Fibroblast of the conjunctiva (primary cell): ENCODE measurements at regions not wholly inside any gene's neighbourhood (a gene's known extent, or its start where the extent isn't known, plus 50 kb on each side); places are given as distances from the start of the nearest gene placed in this dataset.

Source experiments
- DNase-seq: peaks from one replicate; pipeline ENCODE4 v3.0.0-alpha.2; 2010; ENCODE audit warnings: low read depth

- no peak for DNase-seq
Observed at GRCh38 chr20:22504829-22505377, 79.5 kb downstream of the FOXA2 start.

GRCh38 chr20:22503577-22503976 lies 80.8 kb downstream of the FOXA2 start:
- DNase-seq = no peak

DNA sequence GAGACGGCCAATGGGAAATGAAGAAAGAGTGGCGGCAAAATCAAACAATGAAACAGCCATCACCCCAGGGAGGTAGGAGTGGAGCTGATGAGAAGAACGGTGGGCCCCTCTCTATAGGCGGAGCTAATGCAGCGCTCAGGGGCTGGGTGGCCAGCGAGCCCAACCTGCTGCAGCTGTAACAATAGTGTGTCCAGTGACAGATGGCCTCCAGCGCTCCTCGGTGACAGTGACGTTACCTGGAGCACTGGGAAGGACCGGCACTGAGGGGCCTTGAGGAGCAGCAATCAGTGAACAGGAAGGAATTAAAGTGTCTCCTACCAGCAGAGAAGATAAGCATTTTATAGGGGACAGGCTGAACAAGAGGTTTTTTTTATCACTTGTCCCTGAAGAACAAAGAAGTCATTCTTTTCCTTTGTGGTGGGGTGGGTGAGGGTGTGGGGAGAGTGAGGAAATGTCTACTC lies 81.6 kb downstream of the FOXA2 start:
- DNase-seq = no peak

- no peak for DNase-seq
Observed at GRCh38 chr20:22501566-22502344, 82.6 kb downstream of the FOXA2 start.

- DNase-seq = no peak
Observed at GRCh38 chr20:22501034-22501433, 83.3 kb downstream of the FOXA2 start.

- no peak for DNase-seq
Observed at GRCh38 chr20:22499515-22500166, 84.7 kb downstream of the FOXA2 start.

- DNase-seq = no peak
Observed at GRCh38 chr20:22496817-22497216, 87.6 kb downstream of the FOXA2 start.

DNA sequence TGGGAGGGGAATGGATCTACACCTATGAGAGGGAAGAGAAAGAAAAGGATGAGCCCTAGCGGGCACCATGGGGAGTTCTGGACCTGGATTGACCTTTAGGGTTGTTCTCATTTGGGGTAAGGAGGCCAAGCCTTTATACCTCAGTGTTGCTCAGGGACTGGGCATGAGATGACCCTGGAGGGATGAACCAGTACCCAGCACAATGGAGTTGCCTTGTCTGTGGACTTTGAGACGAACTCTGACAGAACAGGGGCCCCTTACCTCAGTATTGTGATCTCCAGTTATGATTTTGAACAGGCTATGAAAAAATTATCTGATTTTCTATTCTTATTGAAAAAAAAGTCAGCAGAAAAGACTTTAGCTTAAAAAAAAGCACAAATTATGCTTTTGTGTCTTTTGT lies 88.6 kb downstream of the FOXA2 start:
- DNase-seq = no peak

- DNase-seq = no peak
Observed at GRCh38 chr20:22495172-22495571, 89.2 kb downstream of the FOXA2 start.

- DNase-seq = no peak
Observed at GRCh38 chr20:22492497-22492896, 91.9 kb downstream of the FOXA2 start.

GRCh38 chr20:22491194-22491505 lies 93.2 kb downstream of the FOXA2 start:
- DNase-seq = no peak

- DNase-seq = no peak
Observed at GRCh38 chr20:22490287-22491193, 93.8 kb downstream of the FOXA2 start.

DNA sequence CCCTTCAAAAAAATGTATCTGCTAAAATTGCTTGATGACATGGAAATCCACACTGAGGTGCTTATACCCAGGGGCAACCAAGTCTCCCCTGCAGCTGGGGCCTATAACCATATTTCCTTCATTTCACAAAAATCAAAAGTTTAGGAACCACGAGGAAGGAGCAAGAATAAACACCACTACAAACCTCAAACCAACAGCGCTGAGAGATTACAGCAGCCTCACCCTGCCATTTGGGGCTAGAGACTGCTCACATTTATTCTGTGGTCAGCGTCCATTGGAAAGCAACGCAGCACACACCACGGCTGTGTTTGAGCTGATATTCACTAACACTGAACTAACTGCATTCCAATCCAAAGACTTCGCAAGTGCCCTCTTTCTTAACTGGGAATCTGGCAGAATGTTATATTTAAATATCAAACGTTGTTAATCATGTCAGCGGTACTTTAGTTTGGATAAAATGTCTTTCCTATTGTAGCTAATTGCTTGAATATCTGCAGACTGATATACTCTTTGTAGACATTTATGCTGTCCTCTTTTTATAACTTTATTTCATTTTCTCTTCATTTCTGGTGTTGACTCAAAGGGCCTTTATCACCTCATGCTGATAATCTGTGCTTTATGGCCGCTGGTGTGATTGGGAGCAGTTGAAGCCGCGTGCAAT lies 94.6 kb downstream of the FOXA2 start:
- no peak for DNase-seq

DNA sequence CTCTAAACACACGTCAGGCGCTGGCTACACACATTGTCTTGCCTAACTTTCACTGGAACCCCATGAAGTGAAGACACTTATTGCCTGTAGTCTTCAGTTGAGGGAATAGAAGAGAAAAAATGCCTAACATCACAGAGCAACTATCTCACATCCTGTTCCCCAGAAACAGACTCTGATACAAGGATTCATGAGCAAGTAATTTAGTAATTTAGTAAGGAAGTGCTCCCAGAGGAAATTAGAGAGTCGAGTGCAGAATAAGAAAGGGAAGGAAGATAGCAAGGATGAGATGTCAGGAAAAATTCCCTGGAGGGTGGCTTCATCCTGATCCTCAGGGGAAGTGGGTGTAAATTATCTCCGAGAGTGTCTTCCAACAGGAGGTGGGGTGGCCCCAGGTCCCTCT lies 104.0 kb downstream of the FOXA2 start:
- DNase-seq = no peak

DNA sequence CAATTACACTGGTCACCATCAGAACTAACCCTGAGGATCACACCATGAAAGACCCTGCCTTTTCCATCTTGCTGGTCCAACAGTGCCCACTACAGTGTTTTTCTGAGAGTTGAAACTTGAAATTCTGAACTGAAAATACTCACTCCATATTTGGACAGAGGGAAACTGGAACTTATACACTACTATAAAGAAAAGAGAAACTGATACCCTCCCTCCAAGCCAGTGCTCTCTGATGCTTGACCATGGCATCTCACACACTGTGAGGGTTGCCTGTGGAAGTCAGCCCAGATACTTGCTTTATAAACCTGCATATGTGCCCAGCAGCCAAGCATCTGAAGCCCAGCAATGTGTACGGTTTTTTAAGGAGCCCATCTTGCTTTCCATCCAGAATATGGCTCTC lies 108.7 kb downstream of the FOXA2 start:
- DNase-seq = no peak

- no peak for DNase-seq
Observed at GRCh38 chr20:22474224-22474623, 110.1 kb downstream of the FOXA2 start.

DNA sequence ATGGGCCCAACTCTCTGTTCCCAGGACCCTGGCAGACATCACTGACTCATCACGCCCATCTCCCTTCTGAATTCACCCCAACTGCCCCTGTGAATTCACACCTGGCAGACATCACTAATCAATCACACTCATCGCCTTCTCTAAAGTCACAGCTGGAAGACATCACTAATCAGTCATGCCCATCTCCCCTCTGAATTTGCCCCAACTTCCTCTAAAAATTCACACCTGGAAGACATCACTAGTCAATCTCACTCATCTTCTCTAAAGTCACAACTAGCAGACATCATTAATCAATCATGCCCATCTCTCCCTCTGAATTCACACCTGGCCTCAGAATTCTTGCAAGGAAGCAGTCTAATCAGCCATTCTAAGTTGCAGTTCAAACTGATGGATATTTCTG lies 111.1 kb downstream of the FOXA2 start:
- no peak for DNase-seq

DNA sequence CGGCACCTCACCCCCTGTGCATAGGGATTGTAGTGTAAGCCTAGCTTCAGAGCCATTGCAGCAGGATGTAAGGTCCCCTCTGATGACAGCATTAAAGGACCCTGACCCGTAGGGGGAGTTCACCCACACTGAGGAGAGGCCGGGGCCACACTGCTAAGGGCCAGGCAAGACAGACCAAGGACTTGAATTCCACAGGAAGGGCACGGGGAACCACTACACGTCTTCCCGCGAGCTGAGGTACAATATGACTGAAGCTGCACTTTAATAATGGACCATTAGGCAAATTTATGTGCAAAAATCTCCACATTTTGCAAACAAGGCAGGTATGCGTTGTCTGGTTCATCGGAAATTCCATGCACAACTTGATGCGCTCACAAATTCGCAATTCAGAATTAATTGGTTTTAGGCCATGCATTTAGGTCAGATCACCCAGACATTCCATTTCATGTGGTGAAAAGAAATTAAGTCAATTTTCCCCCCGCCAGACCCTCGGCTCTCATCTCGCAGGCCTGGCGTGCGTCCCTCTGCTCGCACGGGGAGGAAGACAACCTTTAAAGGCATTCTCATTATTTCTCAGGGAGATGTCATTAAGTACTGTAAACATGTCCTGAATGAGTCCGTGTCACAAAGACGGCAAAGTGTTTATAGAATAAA lies 111.8 kb downstream of the FOXA2 start:
- DNase-seq = no peak

DNA sequence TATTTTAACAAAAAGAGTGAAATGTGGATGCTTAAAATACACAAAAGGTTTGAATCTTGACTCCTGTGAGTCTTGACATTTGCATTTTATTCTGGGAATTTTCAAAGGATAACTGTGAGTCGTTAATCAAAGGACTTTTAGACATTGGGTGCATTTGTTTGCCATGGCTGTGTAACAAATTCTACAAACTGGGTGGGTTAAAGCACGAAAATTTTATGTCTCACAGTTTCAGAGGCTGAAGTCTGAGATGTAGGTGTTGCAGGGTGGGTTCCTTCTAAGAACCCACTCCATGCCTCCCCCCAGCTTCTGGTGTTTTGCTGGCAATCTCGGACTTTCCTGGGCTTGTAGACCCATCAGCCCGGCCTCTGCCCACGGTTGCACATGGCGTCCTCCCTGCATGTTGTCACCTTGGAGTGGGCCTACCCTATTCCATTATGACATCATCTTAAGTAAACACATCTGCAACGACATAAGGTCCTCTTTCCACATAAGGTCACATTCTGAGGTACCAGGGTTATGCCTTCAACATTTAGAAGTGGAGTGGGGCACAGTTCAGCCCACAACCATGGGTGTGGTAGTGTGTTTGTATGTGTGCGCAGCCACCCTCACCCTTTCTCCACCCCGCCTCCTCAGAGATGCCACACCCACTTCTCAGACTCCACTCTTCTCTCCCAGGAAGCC lies 113.1 kb downstream of the FOXA2 start:
- DNase-seq = no peak

DNA sequence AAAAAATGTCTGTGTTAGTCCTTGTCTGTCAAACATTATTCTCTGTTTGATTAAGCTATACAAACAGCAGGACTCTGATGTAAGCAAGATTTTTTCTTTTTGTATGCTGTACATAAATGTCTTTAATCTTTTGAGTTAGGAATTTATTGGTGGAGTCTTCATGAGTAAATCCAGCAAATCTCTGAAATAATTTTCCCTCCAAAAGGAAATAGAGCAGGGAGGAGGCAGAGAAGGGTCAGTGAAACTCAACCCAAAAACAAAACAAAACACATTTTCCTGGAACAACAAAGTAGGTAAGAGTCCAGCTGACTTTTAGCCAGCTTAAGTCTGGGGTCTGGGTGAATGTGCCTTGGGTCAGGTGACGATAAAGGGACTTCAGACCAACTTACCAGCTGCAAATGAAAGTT lies 113.7 kb downstream of the FOXA2 start:
- DNase-seq = no peak
